CD14-positive monocyte (primary cell): ENCODE measurements at regions not wholly inside any gene's neighbourhood (a gene's known extent, or its start where the extent isn't known, plus 50 kb on each side); places are given as distances from the start of the nearest gene placed in this dataset.

Experiments used
- DNase-seq, 3 donors: peaks; one replicate each; pipeline ENCODE4 v3.0.0-alpha.2; 2011 to 2022
- H2AFZ ChIP-seq: 2 replicates; pipeline ENCODE4 v1.6.0; 2012; ENCODE audit warnings: mild to moderate bottlenecking, low read depth, low read length, inconsistent platforms; ENCODE audit not compliant: insufficient read depth, poor library complexity, severe bottlenecking
- H3K27ac ChIP-seq, 2 donors: 1 replicate in 1 of 2; 2 replicates in 1 of 2; pipeline ENCODE4 v1.5.1; 2012 to 2013; ENCODE audit warnings: low read length in 2 of 2, control low read depth in 1 of 2, inconsistent platforms in 1 of 2, low read depth in 1 of 2, mild to moderate bottlenecking in 1 of 2
- H3K27me3 ChIP-seq, 2 donors: one replicate each; pipeline versions ENCODE4 v1.6.0 to v1.6.1; 2011 to 2013; ENCODE audit warnings: low read length in 2 of 2; ENCODE audit not compliant: control insufficient read depth in 2 of 2, insufficient read depth in 2 of 2
- H3K36me3 ChIP-seq, 2 donors: replicated peaks in 1 of 2; 1 replicate in 1 of 2; 2 replicates in 1 of 2; pipeline versions ENCODE4 v1.5.1 to v1.6.1; 2012 to 2013; ENCODE audit warnings: low read length in 2 of 2, control low read depth in 1 of 2, inconsistent platforms in 1 of 2, mild to moderate bottlenecking in 1 of 2; ENCODE audit not compliant: insufficient read depth in 2 of 2, control insufficient read depth in 1 of 2
- H3K4me1 ChIP-seq, 2 donors: 1 replicate in 1 of 2; 2 replicates in 1 of 2; pipeline versions ENCODE4 v1.5.1 to v1.6.1; 2012 to 2013; ENCODE audit warnings: low read length in 2 of 2, control low read depth in 1 of 2, inconsistent platforms in 1 of 2, mild to moderate bottlenecking in 1 of 2, moderate library complexity in 1 of 2; ENCODE audit not compliant: insufficient read depth in 2 of 2, control insufficient read depth in 1 of 2
- H3K4me2 ChIP-seq: replicated peaks from 2 replicates; pipeline ENCODE3; 2012; ENCODE audit warnings: low read length, moderate library complexity, mild to moderate bottlenecking; ENCODE audit not compliant: poor library complexity, severe bottlenecking; ENCODE audit errors: extremely low read depth
- H3K4me3 ChIP-seq, 3 experiments: fragments of 200-600 bp in 1 of 3; sonication (generic) in 1 of 3; replicated peaks in 1 of 3; 1 replicate in 2 of 3; 2 replicates in 1 of 3; pipeline ENCODE4 v1.5.1; 2011 to 2013; ENCODE audit warnings: low read length in 3 of 3, mild to moderate bottlenecking in 3 of 3, control low read depth in 2 of 3, low read depth in 2 of 3, inconsistent platforms in 1 of 3, moderate library complexity in 1 of 3
- H3K79me2 ChIP-seq: 2 replicates; pipeline ENCODE4 v1.6.0; 2012; ENCODE audit warnings: mild to moderate bottlenecking, control low read depth, inconsistent platforms, low read length, moderate library complexity; ENCODE audit not compliant: insufficient read depth
- H3K9ac ChIP-seq: 2 replicates; pipeline ENCODE4 v1.6.0; 2017; ENCODE audit warnings: low read length, mild to moderate bottlenecking; ENCODE audit not compliant: insufficient read depth, poor library complexity, severe bottlenecking
- H3K9me3 ChIP-seq, 2 donors: replicated peaks in 1 of 2; 1 replicate in 1 of 2; 2 replicates in 1 of 2; pipeline versions ENCODE4 v1.5.1 to v1.6.1; 2012 to 2013; ENCODE audit warnings: low read length in 2 of 2, control low read depth in 1 of 2; ENCODE audit not compliant: control insufficient read depth in 1 of 2, insufficient read depth in 1 of 2
- H4K20me1 ChIP-seq: 2 replicates; pipeline ENCODE4 v1.6.0; 2012; ENCODE audit warnings: mild to moderate bottlenecking, low read length, control low read depth, moderate library complexity; ENCODE audit not compliant: insufficient read depth
- H3K27ac Mint-ChIP-seq, 7 donors: one replicate each; pipeline ENCODE4 v1.8.0; 2020; ENCODE audit warnings: mild to moderate bottlenecking in 7 of 7, mixed read lengths in 7 of 7, moderate library complexity in 6 of 7, inconsistent platforms in 2 of 7
- H3K27me3 Mint-ChIP-seq, 3 donors: one replicate each; pipeline ENCODE4 v1.8.0; 2021 to 2022; ENCODE audit warnings: low read depth in 3 of 3, mild to moderate bottlenecking in 3 of 3, mixed read lengths in 3 of 3, moderate library complexity in 3 of 3, inconsistent platforms in 1 of 3
- H3K36me3 Mint-ChIP-seq, 2 donors: one replicate each; pipeline ENCODE4 v1.8.0; 2020; ENCODE audit warnings: mixed read lengths in 2 of 2, inconsistent platforms in 1 of 2, mild to moderate bottlenecking in 1 of 2
- H3K4me1 Mint-ChIP-seq: one replicate; pipeline ENCODE4 v1.8.0; 2020; ENCODE audit warnings: mild to moderate bottlenecking, mixed read lengths
- H3K4me3 Mint-ChIP-seq, 2 donors: one replicate each; pipeline ENCODE4 v1.8.0; 2020; ENCODE audit warnings: mild to moderate bottlenecking in 2 of 2, mixed read lengths in 2 of 2, moderate library complexity in 1 of 2
- H3K9me3 Mint-ChIP-seq, 7 donors: one replicate each; pipeline ENCODE4 v1.8.0; 2020 to 2022; ENCODE audit warnings: mixed read lengths in 7 of 7, mild to moderate bottlenecking in 6 of 7, moderate library complexity in 6 of 7, inconsistent platforms in 2 of 7
- CTCF ChIP-seq: fragments of 200-600 bp; IDR thresholded peaks from one replicate; pipeline ENCODE4 v1.8.0; 2022; ENCODE audit warnings: antibody characterized with exemption, mild to moderate bottlenecking
- WGBS: methylation state at CpG from one replicate; pipeline ENCODE4 v1.1.5; 2013; ENCODE audit warnings: missing lambda C conversion rate; ENCODE audit not compliant: insufficient coverage; 5-methylcytosine and 5-hydroxymethylcytosine counted together
- intact Hi-C, 2 donors: fragments of 100-400 bp; cut with micrococcal nuclease; formaldehyde crosslinking; loops; one replicate each; pipeline versions ENCODE4 v1.15.0 to v1.15.1; 2023

GRCh38 chr7:156445997-156446761 lies 194.4 kb upstream of the RNF32 start:
- TF ChIP-seq CTCF = no peak
- Mint-ChIP-seq H3K36me3 (no peaks in the 10 kb centered on the region), H3K4me3 (no peak overlapping the region), H3K4me1 (no peaks in the 10 kb centered on the region), H3K27me3 (peaks cover 0 to 6% (median 4%) of the 10 kb centered on the region in 3 donors), H3K27ac (peak overlapping the region in 1 of 7 donors; percentile 65), H3K9me3 (peaks cover 0 to 3% (median 0%) of the 10 kb centered on the region in 7 donors)
- Histone ChIP-seq H2AFZ (no peak overlapping the region), H3K4me1 (no peaks in the 10 kb centered on the region), H3K27me3 (no peaks in the 10 kb centered on the region), H3K79me2 (no peaks in the 10 kb centered on the region), H3K36me3 (no peaks in the 10 kb centered on the region), H3K4me2 (no peak overlapping the region), H3K9ac (no peak overlapping the region), H3K9me3 (no peaks in the 10 kb centered on the region), H3K4me3 (no peak overlapping the region), H4K20me1 (no peaks in the 10 kb centered on the region), H3K27ac (no peak overlapping the region)
- DNase-seq = no peak
- 86% methylated on average over 13 of the region's 16 CpGs for WGBS
- intact Hi-C loops = no loop called here

DNA sequence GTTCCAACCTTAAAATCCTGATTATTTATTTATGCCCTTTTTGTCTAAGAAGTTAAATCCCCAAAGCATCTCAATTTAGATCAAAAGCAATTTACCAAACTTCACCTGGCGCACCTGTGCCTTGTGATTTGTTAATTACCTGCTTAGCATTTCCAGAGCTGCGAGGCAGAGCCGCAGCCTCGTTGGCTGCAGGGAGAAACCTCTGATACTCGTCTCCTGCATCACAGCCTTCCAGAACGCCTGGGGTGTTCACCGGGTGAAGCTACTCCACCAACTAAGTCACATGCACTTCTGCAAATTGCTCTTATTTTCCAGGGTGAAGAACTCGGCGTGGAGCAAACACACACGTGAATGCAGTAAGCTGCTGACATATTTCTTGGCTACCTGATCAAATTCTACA lies 198.1 kb upstream of the RNF32 start:
- Mint-ChIP-seq H3K4me1 (no peaks in the 10 kb centered on the region), H3K27ac (no peak overlapping the region), H3K9me3 (peaks cover 0 to 3% (median 0%) of the 10 kb centered on the region in 7 donors), H3K4me3 (no peak overlapping the region), H3K36me3 (no peaks in the 10 kb centered on the region), H3K27me3 (peaks cover 2 to 7% (median 4%) of the 10 kb centered on the region in 3 donors)
- TF ChIP-seq CTCF = no peak
- WGBS = 40% methylated on average over 10 of the region's 10 CpGs
- Histone ChIP-seq H3K4me1 (no peaks in the 10 kb centered on the region), H3K4me2 (no peak overlapping the region), H4K20me1 (no peaks in the 10 kb centered on the region), H3K36me3 (no peaks in the 10 kb centered on the region), H3K4me3 (no peak overlapping the region), H3K27ac (no peak overlapping the region), H2AFZ (no peak overlapping the region), H3K9me3 (no peaks in the 10 kb centered on the region), H3K9ac (no peak overlapping the region), H3K79me2 (no peaks in the 10 kb centered on the region), H3K27me3 (no peaks in the 10 kb centered on the region)
- no peak for DNase-seq
- intact Hi-C loops = no loop called here
